ENCODE measurements at regions not wholly inside any gene's neighbourhood (a gene's known extent, or its start where the extent isn't known, plus 50 kb on each side); places are given as distances from the start of the nearest gene placed in this dataset.

DNA sequence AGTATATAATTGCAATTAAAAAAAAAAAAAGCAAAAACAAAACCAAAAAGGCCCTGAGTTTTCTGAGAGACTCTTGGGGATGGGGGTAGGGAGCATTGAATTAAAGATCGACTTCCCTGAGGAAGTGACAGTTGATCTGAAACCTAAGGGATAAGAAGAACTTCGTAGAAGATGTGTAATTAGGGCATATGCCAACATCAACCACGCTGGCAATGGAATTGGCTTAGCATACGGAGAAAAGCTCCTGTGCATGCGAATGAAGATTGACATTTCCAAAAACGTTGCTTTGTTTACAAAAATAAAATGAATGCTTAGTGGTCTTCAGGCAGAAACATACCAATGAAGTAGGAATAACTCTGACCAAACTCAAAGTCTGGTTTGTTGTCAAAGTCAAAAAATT, 307.6 kb upstream of the ZNF521 start:
- TF ChIP-seq GATA2 (IDR thresholded peaks at IDR 0.05; ENCODE audit: low read depth, low read length) (no peak), GATA3 (IDR thresholded peaks at IDR 0.05; ENCODE audit: low read depth, low read length) (no peak)

All from SH-SY5Y (cell line).